HS-5 (cell line): ENCODE measurements at regions not wholly inside any gene's neighbourhood (a gene's known extent, or its start where the extent isn't known, plus 50 kb on each side); places are given as distances from the start of the nearest gene placed in this dataset.
A peak's percentile ranks its signal among the peaks of the same experiment; 100 is the strongest.

Experiments
- DNase-seq: peaks from one replicate; pipeline ENCODE4 v3.0.0-alpha.2; 2012; ENCODE audit warnings: low read depth

GRCh38 chr3:180284331-180285110, 247.8 kb upstream of the PEX5L start:
- peak; percentile 71 for DNase-seq

- DNase-seq = no peak
These were observed 251.0 kb upstream of the PEX5L start for GRCh38 chr3:180287703-180288102.

- DNase-seq = no peak
These were observed 252.1 kb upstream of the PEX5L start for GRCh38 chr3:180288816-180289215.

GRCh38 chr3:180290300-180290699, 253.6 kb upstream of the PEX5L start:
- no peak for DNase-seq

GRCh38 chr3:180294282-180295027, 257.7 kb upstream of the PEX5L start:
- no peak for DNase-seq

- no peak for DNase-seq
These were observed 259.1 kb upstream of the PEX5L start for GRCh38 chr3:180295811-180296210.

- DNase-seq = no peak
These were observed 260.2 kb upstream of the PEX5L start for GRCh38 chr3:180296971-180297370.

- no peak for DNase-seq
These were observed 269.4 kb upstream of the PEX5L start for GRCh38 chr3:180306155-180306554.

- DNase-seq = peak; percentile 42
These were observed 270.0 kb upstream of the PEX5L start for GRCh38 chr3:180306691-180307090.

- DNase-seq = no peak
These were observed 274.5 kb upstream of the PEX5L start for GRCh38 chr3:180311242-180311641.

GRCh38 chr3:180316321-180316720, 279.6 kb upstream of the PEX5L start:
- DNase-seq = no peak

GRCh38 chr3:180319461-180319860, 282.5 kb upstream of the TTC14 start:
- DNase-seq = peak; percentile 35

GRCh38 chr3:180320631-180321030, 281.3 kb upstream of the TTC14 start:
- DNase-seq = peak; percentile 38

GRCh38 chr3:180321534-180321933, 280.4 kb upstream of the TTC14 start:
- no peak for DNase-seq

GRCh38 chr3:180322829-180323228, 279.1 kb upstream of the TTC14 start:
- no peak for DNase-seq

GRCh38 chr3:180324791-180325190, 277.2 kb upstream of the TTC14 start:
- DNase-seq = no peak

GRCh38 chr3:180325533-180325932, 276.4 kb upstream of the TTC14 start:
- no peak for DNase-seq

- DNase-seq = no peak
These were observed 276.0 kb upstream of the TTC14 start for GRCh38 chr3:180325958-180326357.

GRCh38 chr3:180329187-180329586, 272.8 kb upstream of the TTC14 start:
- no peak for DNase-seq

- no peak for DNase-seq
These were observed 272.1 kb upstream of the TTC14 start for GRCh38 chr3:180329847-180330246.

- DNase-seq = no peak
These were observed 271.5 kb upstream of the TTC14 start for GRCh38 chr3:180330440-180330839.

- no peak for DNase-seq
These were observed 269.4 kb upstream of the TTC14 start for GRCh38 chr3:180332608-180333007.

GRCh38 chr3:180335050-180335449, 266.9 kb upstream of the TTC14 start:
- DNase-seq = no peak

GRCh38 chr3:180340395-180340794, 261.6 kb upstream of the TTC14 start:
- DNase-seq = no peak
